ENCODE measurements at regions not wholly inside any gene's neighbourhood (a gene's known extent, or its start where the extent isn't known, plus 50 kb on each side); places are given as distances from the start of the nearest gene placed in this dataset.
"Not testable (repeated sequence)": the region's sequence is repeated elsewhere in the genome, so short reads cannot be mapped to it uniquely, and the experiment has no call there.

DNA sequence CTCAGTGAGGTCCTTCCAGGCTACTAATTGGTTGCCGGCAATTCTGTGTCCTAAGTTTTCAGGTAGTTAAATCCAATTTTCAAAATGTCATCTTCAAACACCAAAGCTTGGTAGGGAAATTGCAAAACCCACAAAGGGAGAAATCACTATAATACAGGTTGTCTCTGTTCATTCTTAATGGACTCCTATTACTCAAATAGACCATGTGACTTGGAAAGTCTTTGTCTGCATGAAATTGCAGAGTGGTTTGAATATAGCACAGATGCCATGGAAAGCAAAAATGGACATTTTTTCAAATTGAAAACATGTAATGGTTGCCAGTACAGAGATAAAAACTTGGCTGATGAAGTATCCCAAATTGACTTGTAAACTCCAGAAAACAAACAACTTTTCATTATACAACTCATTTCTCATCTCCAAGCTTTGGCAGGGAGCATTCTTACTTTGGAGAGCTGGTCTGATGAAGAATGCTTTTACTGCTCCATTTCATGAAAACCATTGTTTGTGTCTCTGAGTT, 169.5 kb upstream of the PKN2 start:
- no peak for DNase-seq (ENCODE audit: low spot score)
- in situ Hi-C loops (cut with MboI; ENCODE audit: low sequenced_read_pairs, unreplicated experiment): no loop called here
- TF ChIP-seq, protein P1, sequence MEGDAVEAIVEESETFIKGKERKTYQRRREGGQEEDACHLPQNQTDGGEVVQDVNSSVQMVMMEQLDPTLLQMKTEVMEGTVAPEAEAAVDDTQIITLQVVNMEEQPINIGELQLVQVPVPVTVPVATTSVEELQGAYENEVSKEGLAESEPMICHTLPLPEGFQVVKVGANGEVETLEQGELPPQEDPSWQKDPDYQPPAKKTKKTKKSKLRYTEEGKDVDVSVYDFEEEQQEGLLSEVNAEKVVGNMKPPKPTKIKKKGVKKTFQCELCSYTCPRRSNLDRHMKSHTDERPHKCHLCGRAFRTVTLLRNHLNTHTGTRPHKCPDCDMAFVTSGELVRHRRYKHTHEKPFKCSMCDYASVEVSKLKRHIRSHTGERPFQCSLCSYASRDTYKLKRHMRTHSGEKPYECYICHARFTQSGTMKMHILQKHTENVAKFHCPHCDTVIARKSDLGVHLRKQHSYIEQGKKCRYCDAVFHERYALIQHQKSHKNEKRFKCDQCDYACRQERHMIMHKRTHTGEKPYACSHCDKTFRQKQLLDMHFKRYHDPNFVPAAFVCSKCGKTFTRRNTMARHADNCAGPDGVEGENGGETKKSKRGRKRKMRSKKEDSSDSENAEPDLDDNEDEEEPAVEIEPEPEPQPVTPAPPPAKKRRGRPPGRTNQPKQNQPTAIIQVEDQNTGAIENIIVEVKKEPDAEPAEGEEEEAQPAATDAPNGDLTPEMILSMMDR (IDR thresholded peaks at IDR 0.05; ENCODE audit: borderline replicate concordance, control extremely low read depth, extremely low read depth, insufficient read depth, missing control alignments): no peak

- DNase-seq (ENCODE audit: low spot score); in situ Hi-C loops (cut with MboI; ENCODE audit: low sequenced_read_pairs, unreplicated experiment): not testable (repeated sequence)
Measured at GRCh38 chr1:88517499-88517898, 166.6 kb upstream of the PKN2 start.

- in situ Hi-C loops (cut with MboI; ENCODE audit: low sequenced_read_pairs, unreplicated experiment): no loop called here
- no peak for DNase-seq (ENCODE audit: low spot score)
- TF ChIP-seq, protein P1 (IDR thresholded peaks at IDR 0.05; ENCODE audit: borderline replicate concordance, control extremely low read depth, extremely low read depth, insufficient read depth, missing control alignments): no peak
Measured at GRCh38 chr1:88519156-88519555, 164.9 kb upstream of the PKN2 start.

DNA sequence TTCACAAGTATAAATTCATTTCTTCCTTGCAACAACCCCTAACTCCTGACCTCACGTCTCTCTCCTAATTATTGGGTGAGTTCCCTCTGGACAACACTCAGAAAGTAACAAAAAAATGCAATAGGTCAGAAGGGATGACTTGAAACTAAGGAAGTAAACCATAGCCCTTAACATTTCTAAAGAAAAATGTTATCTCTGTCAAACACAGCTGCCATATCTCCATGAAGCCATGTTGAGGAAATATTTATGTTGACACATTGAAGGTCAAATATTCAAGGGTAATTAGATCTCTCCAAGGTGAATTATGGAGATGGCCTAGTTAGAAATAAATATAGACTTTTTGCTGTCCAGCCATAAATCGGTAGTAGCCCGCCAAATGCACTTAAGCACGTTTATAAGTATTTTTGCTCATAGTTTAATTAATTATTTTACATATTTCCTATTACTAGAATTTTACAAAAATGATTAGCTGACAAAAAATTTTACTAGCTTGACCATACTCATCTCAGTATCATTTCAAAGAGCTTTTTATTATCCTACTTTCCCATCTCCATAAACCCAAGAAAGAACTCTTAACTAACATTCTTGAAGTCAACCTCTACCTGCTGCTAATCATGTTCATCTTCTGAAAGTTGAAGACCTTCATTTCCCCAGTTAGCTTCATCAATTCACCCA, 160.1 kb upstream of the PKN2 start:
- in situ Hi-C loops (cut with MboI; ENCODE audit: low sequenced_read_pairs, unreplicated experiment): no loop called here

DNA sequence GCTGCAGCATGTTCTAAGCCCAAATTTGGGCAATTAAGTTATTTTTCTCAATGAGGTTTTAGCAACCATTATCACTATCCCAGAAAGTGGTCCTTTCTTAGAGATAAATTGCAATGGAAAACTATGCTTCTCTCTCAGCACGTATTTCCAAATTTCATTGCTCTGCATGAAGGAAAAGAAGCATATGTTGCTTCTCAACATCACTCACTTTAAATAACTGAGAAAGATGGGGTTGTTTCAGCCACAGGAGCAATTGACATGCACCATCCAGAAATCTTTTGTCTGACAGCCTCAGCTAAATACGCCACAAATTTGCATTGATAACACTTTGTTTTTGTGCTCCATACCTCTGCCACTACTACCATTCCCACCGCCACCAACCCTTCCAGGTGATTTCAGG, 157.6 kb upstream of the PKN2 start:
- DNase-seq (ENCODE audit: low spot score): no peak
- in situ Hi-C loops (cut with MboI; ENCODE audit: low sequenced_read_pairs, unreplicated experiment): no loop called here
- TF ChIP-seq, protein P1 (IDR thresholded peaks at IDR 0.05; ENCODE audit: borderline replicate concordance, control extremely low read depth, extremely low read depth, insufficient read depth, missing control alignments): no peak

More for the DNA sequence above, 160.1 kb upstream of the PKN2 start:
- DNase-seq (ENCODE audit: low spot score): no peak
- TF ChIP-seq, protein P1 (IDR thresholded peaks at IDR 0.05; ENCODE audit: borderline replicate concordance, control extremely low read depth, extremely low read depth, insufficient read depth, missing control alignments): no peak

GRCh38 chr1:88528792-88529191, 155.3 kb upstream of the PKN2 start:
- no peak for DNase-seq (ENCODE audit: low spot score)
- in situ Hi-C loops (cut with MboI; ENCODE audit: low sequenced_read_pairs, unreplicated experiment): no loop called here
- TF ChIP-seq, protein P1 (IDR thresholded peaks at IDR 0.05; ENCODE audit: borderline replicate concordance, control extremely low read depth, extremely low read depth, insufficient read depth, missing control alignments): no peak

DNA sequence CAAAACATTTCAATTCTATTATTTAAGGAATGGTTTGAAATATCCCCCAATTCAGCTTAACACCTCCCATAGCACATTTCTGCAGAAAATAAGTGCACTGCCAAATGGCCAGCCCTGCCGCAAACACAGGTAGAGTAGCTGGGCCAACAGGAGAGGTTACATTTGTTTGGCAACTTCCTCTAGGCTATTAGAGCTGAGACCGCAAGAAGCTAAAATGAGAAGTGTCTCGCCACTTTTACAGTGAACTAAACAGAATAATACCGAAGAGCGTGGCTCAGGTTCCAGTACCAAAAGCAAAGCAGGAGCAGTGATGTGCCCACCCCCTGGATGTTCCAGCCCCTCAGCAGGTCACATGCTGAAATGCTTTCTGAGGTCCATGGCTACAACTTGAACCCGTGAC, 154.5 kb upstream of the PKN2 start:
- in situ Hi-C loops (cut with MboI; ENCODE audit: low sequenced_read_pairs, unreplicated experiment): no loop called here
- TF ChIP-seq, protein P1 (IDR thresholded peaks at IDR 0.05; ENCODE audit: borderline replicate concordance, control extremely low read depth, extremely low read depth, insufficient read depth, missing control alignments): no peak
- no peak for DNase-seq (ENCODE audit: low spot score)
